A673 (cell line): ENCODE measurements at regions not wholly inside any gene's neighbourhood (a gene's known extent, or its start where the extent isn't known, plus 50 kb on each side); places are given as distances from the start of the nearest gene placed in this dataset.

ENCODE experiments used
- BruUV-seq: library from RNA; stranded (reverse); fragments of 400-500 nt; replicated peaks from 2 replicates; lab custom pipeline; 2021; lab: Mats Ljungman, UMichigan
- CTCF ChIA-PET: fragments of 300-600 bp; sonication (Branson Sonifier 250); formaldehyde crosslinking; loops from one replicate; lab custom pipeline; 2022; ENCODE audit warnings: antibody characterized with exemption; lab: Charles Lee
- POLR2A ChIA-PET: fragments of 300-600 bp; sonication (Branson Sonifier 250); formaldehyde crosslinking; loops from one replicate; lab custom pipeline; 2022; ENCODE audit warnings: antibody characterized with exemption; ENCODE audit not compliant: low non-redundant PET; lab: Charles Lee
- DNase-seq: peaks from one replicate; pipeline ENCODE4 v3.0.0-alpha.2; 2015; ENCODE audit warnings: low spot score
- H3K27ac ChIP-seq: fragments of 200-600 bp; sonication (generic); 2 replicates; pipeline ENCODE4 v1.5.1; 2016; ENCODE audit warnings: mixed run types, low read depth, mild to moderate bottlenecking, mixed read lengths, antibody characterized with exemption, low read length; ENCODE audit not compliant: poor library complexity, severe bottlenecking
- H3K27me3 ChIP-seq: fragments of 200-600 bp; sonication (generic); replicated peaks from 2 replicates; pipeline ENCODE4 v1.6.1; 2017; ENCODE audit warnings: mixed run types, low read depth, mild to moderate bottlenecking, mixed read lengths, antibody characterized with exemption, low read length; ENCODE audit not compliant: insufficient read depth, poor library complexity
- H3K36me3 ChIP-seq: fragments of 200-600 bp; sonication (generic); 2 replicates; pipeline ENCODE4 v1.6.1; 2016; ENCODE audit warnings: mixed run types, mild to moderate bottlenecking, mixed read lengths, antibody characterized with exemption, low read length; ENCODE audit not compliant: insufficient read depth, poor library complexity, severe bottlenecking
- H3K4me1 ChIP-seq: fragments of 200-600 bp; sonication (generic); 2 replicates; pipeline ENCODE4 v1.6.1; 2017; ENCODE audit warnings: mixed run types, mild to moderate bottlenecking, mixed read lengths, antibody characterized with exemption, low read length; ENCODE audit not compliant: insufficient read depth, poor library complexity, severe bottlenecking
- H3K4me3 ChIP-seq: fragments of 200-600 bp; sonication (generic); 2 replicates; pipeline ENCODE4 v1.5.1; 2016; ENCODE audit warnings: low read depth, mixed run types, mild to moderate bottlenecking, mixed read lengths, low read length; ENCODE audit not compliant: poor library complexity, severe bottlenecking
- H3K9me3 ChIP-seq: fragments of 200-600 bp; sonication (generic); 2 replicates; pipeline ENCODE4 v1.6.1; 2016; ENCODE audit warnings: mixed run types, low read depth, mild to moderate bottlenecking, mixed read lengths, antibody characterized with exemption, low read length; ENCODE audit not compliant: poor library complexity, severe bottlenecking
- EZH2 ChIP-seq: fragments of 200-600 bp; sonication (generic); IDR thresholded peaks from 2 replicates; pipeline ENCODE4 v1.6.1; 2017; ENCODE audit warnings: borderline replicate concordance, low read depth, mild to moderate bottlenecking, mixed read lengths, antibody characterized with exemption, low read length; ENCODE audit not compliant: poor library complexity, severe bottlenecking
- intact Hi-C: fragments of 100-400 bp; cut with micrococcal nuclease; formaldehyde crosslinking; loops from one replicate; pipeline ENCODE4 v1.10.0; 2022; ENCODE audit not compliant: unreplicated experiment
- TF ChIP-seq, protein P1 (sequence below): fragments of 300-800, 200-600 bp; sonication (generic); conservative IDR thresholded peaks from 2 replicates; pipeline ENCODE4 v1.5.1; 2017; ENCODE audit warnings: low read depth, mild to moderate bottlenecking, antibody characterized with exemption, low read length, moderate library complexity, mixed read lengths

DNA sequence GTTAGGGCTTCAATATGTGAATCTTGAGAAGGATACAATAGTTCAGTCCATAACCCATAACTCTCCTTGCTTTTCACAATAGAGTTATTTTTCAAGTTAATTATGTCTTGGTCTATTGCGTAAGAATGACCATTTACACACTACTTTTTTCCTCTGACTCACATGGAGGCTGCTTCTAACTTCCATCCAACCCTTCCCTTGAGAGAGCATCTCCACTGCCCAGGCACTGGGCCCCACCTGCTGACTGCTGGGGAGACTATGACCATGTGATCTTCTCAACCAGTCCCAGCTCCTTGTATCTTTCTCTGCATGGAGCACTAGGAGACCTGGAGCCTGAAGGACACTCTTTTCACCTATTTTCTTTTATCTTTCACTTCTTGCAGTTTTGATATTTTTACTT, 251.5 kb downstream of the GPD2 start:
- no peak for DNase-seq
- TF ChIP-seq, protein P1, sequence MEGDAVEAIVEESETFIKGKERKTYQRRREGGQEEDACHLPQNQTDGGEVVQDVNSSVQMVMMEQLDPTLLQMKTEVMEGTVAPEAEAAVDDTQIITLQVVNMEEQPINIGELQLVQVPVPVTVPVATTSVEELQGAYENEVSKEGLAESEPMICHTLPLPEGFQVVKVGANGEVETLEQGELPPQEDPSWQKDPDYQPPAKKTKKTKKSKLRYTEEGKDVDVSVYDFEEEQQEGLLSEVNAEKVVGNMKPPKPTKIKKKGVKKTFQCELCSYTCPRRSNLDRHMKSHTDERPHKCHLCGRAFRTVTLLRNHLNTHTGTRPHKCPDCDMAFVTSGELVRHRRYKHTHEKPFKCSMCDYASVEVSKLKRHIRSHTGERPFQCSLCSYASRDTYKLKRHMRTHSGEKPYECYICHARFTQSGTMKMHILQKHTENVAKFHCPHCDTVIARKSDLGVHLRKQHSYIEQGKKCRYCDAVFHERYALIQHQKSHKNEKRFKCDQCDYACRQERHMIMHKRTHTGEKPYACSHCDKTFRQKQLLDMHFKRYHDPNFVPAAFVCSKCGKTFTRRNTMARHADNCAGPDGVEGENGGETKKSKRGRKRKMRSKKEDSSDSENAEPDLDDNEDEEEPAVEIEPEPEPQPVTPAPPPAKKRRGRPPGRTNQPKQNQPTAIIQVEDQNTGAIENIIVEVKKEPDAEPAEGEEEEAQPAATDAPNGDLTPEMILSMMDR, result no peak
- no peak for TF ChIP-seq EZH2
- H3K36me3 ChIP-seq, result no peaks in the 10 kb centered on the region
- H3K4me1 ChIP-seq, result no peaks in the 10 kb centered on the region
- intact Hi-C loops, result no loop called here
- H3K27ac ChIP-seq, result no peak overlapping the region
- H3K9me3 ChIP-seq, result no peaks in the 10 kb centered on the region
- peaks cover 4% of the 10 kb centered on the region for H3K27me3 ChIP-seq
- ChIA-PET POLR2A (no interaction called here), CTCF (no interaction called here)
- BruUV-seq, result no TSS peak
- H3K4me3 ChIP-seq, result no peak overlapping the region

DNA sequence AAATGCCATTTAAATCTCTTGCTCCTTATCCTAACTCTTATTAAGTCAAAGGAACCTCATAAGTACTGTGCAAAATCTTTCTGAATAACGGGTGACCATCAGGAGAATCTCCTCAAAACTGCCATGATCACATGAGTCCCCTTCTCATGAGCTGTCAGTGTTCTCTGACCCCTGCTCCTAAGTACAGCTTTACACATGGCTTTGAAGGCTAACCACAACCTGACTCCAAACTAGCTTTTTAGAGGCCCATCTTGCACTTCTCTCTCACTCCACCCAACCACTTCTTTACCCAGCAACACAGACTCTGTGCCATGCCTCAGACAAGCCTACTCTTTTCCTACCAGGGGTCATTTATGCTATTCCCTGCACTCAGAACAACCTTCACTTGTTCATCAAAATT, 253.8 kb downstream of the GPD2 start:
- Histone ChIP-seq H3K4me1 (no peaks in the 10 kb centered on the region), H3K9me3 (no peaks in the 10 kb centered on the region), H3K27ac (no peak overlapping the region), H3K36me3 (no peaks in the 10 kb centered on the region), H3K4me3 (no peak overlapping the region), H3K27me3 (no peaks in the 10 kb centered on the region)
- BruUV-seq, result no TSS peak
- DNase-seq, result no peak
- ChIA-PET CTCF (no interaction called here), POLR2A (no interaction called here)
- no peak for TF ChIP-seq EZH2
- TF ChIP-seq, protein P1, result no peak
- intact Hi-C loops, result no loop called here

DNA sequence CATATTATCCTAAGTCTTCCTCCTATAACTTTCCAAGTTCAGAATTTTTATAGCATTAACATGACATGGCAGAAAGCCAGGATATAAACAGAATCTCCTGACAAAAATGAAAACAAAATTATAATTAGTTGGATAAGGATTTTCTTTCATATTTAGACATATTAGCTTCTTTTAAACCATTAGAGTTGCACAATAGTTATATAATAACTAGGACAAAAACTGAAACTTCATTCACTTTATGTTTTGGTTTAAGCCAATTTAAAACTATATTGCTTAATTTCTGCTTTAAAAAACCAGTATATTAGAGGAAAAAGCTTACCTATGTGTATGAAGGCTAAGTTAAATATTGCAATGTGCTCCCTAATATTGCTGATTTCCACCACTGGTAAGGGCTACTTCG, 254.8 kb downstream of the GPD2 start:
- intact Hi-C loops, result no loop called here
- Histone ChIP-seq H3K27ac (no peak overlapping the region), H3K4me1 (no peaks in the 10 kb centered on the region), H3K36me3 (no peaks in the 10 kb centered on the region), H3K4me3 (no peak overlapping the region), H3K9me3 (no peaks in the 10 kb centered on the region), H3K27me3 (no peaks in the 10 kb centered on the region)
- CTCF ChIA-PET, result no interaction called here
- POLR2A ChIA-PET, result no interaction called here
- DNase-seq, result no peak
- no TSS peak for BruUV-seq
- TF ChIP-seq, protein P1, result no peak
- no peak for TF ChIP-seq EZH2
